Loucy (cell line): ENCODE measurements at regions not wholly inside any gene's neighbourhood (a gene's known extent, or its start where the extent isn't known, plus 50 kb on each side); places are given as distances from the start of the nearest gene placed in this dataset.

ENCODE experiments used
- H2AFZ ChIP-seq: fragments of 200-600 bp; sonication (generic); 2 replicates; pipeline ENCODE4 v1.6.0; 2016; ENCODE audit warnings: antibody characterized with exemption, mild to moderate bottlenecking, low read length, moderate library complexity
- H3F3A ChIP-seq: fragments of 200-600 bp; 2 replicates; pipeline ENCODE4 v1.6.0; 2016; ENCODE audit warnings: antibody characterized with exemption, low read depth, mild to moderate bottlenecking
- H3K27me3 ChIP-seq: fragments of 200-600 bp; sonication (generic); 2 replicates; pipeline ENCODE4 v1.6.1; 2014; ENCODE audit warnings: low read length, mild to moderate bottlenecking; ENCODE audit not compliant: insufficient read depth, poor library complexity, severe bottlenecking
- H3K36me3 ChIP-seq: fragments of 200-600 bp; sonication (generic); 2 replicates; pipeline ENCODE4 v1.6.1; 2016; ENCODE audit warnings: low read length; ENCODE audit not compliant: insufficient read depth
- H3K4me1 ChIP-seq: fragments of 200-600 bp; sonication (generic); 2 replicates; pipeline ENCODE4 v1.5.1; 2014; ENCODE audit warnings: low read length, mild to moderate bottlenecking; ENCODE audit not compliant: insufficient read depth, poor library complexity, severe bottlenecking
- H3K4me2 ChIP-seq: fragments of 200-600 bp; sonication (generic); 2 replicates; pipeline ENCODE4 v1.6.0; 2014; ENCODE audit warnings: antibody characterized with exemption, low read length, low read depth, mild to moderate bottlenecking; ENCODE audit not compliant: poor library complexity, severe bottlenecking
- H3K4me3 ChIP-seq: fragments of 200-600 bp; sonication (generic); 2 replicates; pipeline ENCODE4 v1.5.1; 2014; ENCODE audit warnings: low read length, mild to moderate bottlenecking, mixed read lengths; ENCODE audit not compliant: poor library complexity, severe bottlenecking
- H3K79me2 ChIP-seq: fragments of 200-600 bp; sonication (generic); 2 replicates; pipeline ENCODE4 v1.6.1; 2014; ENCODE audit warnings: low read length; ENCODE audit not compliant: insufficient read depth
- H3K9ac ChIP-seq: fragments of 200-600 bp; sonication (generic); 2 replicates; pipeline ENCODE4 v1.6.0; 2014; ENCODE audit warnings: mild to moderate bottlenecking, low read depth, low read length, moderate library complexity; ENCODE audit not compliant: poor library complexity, severe bottlenecking
- H3K9me2 ChIP-seq: fragments of 200-600 bp; sonication (generic); replicated peaks from 2 replicates; pipeline ENCODE4 v1.6.1; 2016; ENCODE audit warnings: low read depth, low read length, mixed read lengths
- H3K9me3 ChIP-seq: fragments of 200-600 bp; sonication (generic); 2 replicates; pipeline ENCODE4 v1.6.1; 2014; ENCODE audit warnings: mild to moderate bottlenecking, antibody characterized with exemption, low read length, low read depth; ENCODE audit not compliant: insufficient read depth
- H4K20me1 ChIP-seq: fragments of 200-600 bp; sonication (generic); 2 replicates; pipeline ENCODE4 v1.6.0; 2014; ENCODE audit warnings: antibody characterized with exemption, low read length, mild to moderate bottlenecking; ENCODE audit not compliant: insufficient read depth, poor library complexity, severe bottlenecking
- CTCF ChIP-seq: fragments of 200-600 bp; sonication (generic); conservative IDR thresholded peaks from 2 replicates; pipeline ENCODE4 v1.5.1; 2014; ENCODE audit warnings: mild to moderate bottlenecking, antibody characterized with exemption, low read length
- EZH2phosphoT487 ChIP-seq: fragments of 200-600 bp; IDR thresholded peaks from 2 replicates; pipeline ENCODE4 v1.6.1; 2018; ENCODE audit warnings: antibody characterized with exemption, mild to moderate bottlenecking, moderate library complexity, borderline replicate concordance

GRCh38 chr20:23151008-23151703, 65.0 kb upstream of the CD93 start:
- H3K4me1 ChIP-seq = peaks cover 82% of the 10 kb centered on the region
- H3K79me2 ChIP-seq = no peaks in the 10 kb centered on the region
- no peaks in the 10 kb centered on the region for H3F3A ChIP-seq
- TF ChIP-seq CTCF (no peak), EZH2phosphoT487 (no peak)
- peak overlapping the region; percentile 52 for H3K9ac ChIP-seq
- H3K9me2 ChIP-seq = no peaks in the 10 kb centered on the region
- H2AFZ ChIP-seq = peak overlapping the region; percentile 24; the same call in 1 of the 2 replicates
- no peaks in the 10 kb centered on the region for H4K20me1 ChIP-seq
- no peak overlapping the region for H3K4me3 ChIP-seq
- H3K27me3 ChIP-seq = no peaks in the 10 kb centered on the region
- no peaks in the 10 kb centered on the region for H3K36me3 ChIP-seq
- no peaks in the 10 kb centered on the region for H3K9me3 ChIP-seq
- H3K4me2 ChIP-seq = peak overlapping the region; percentile 53

- Histone ChIP-seq H3K27me3 (no peaks in the 10 kb centered on the region), H2AFZ (peak overlapping the region; percentile 24; the same call in 1 of the 2 replicates), H3K4me3 (no peak overlapping the region), H3K36me3 (no peaks in the 10 kb centered on the region), H4K20me1 (no peaks in the 10 kb centered on the region), H3K79me2 (no peaks in the 10 kb centered on the region), H3K9me3 (no peaks in the 10 kb centered on the region), H3K4me1 (peaks cover 76% of the 10 kb centered on the region), H3K4me2 (no peak overlapping the region), H3F3A (no peaks in the 10 kb centered on the region), H3K9ac (peak overlapping the region; percentile 52), H3K9me2 (no peaks in the 10 kb centered on the region)
- TF ChIP-seq EZH2phosphoT487 (no peak), CTCF (no peak)
Observed at GRCh38 chr20:23150304-23151007, 64.3 kb upstream of the CD93 start.

- no peaks in the 10 kb centered on the region for H3K79me2 ChIP-seq
- H4K20me1 ChIP-seq = no peaks in the 10 kb centered on the region
- H3F3A ChIP-seq = no peaks in the 10 kb centered on the region
- TF ChIP-seq EZH2phosphoT487 (no peak), CTCF (no peak)
- H3K27me3 ChIP-seq = no peaks in the 10 kb centered on the region
- no peaks in the 10 kb centered on the region for H3K9me3 ChIP-seq
- no peaks in the 10 kb centered on the region for H3K9me2 ChIP-seq
- H3K4me1 ChIP-seq = peaks cover 70% of the 10 kb centered on the region
- no peak overlapping the region for H3K4me3 ChIP-seq
- no peaks in the 10 kb centered on the region for H3K36me3 ChIP-seq
- H3K9ac ChIP-seq = no peak overlapping the region
- no peak overlapping the region for H3K4me2 ChIP-seq
- no peak overlapping the region; the same call in 1 of the 2 replicates for H2AFZ ChIP-seq
Observed at GRCh38 chr20:23149623-23150279, 63.6 kb upstream of the CD93 start.
